Suprapubic skin (tissue), 4 donors: ENCODE measurements at regions not wholly inside any gene's neighbourhood (a gene's known extent, or its start where the extent isn't known, plus 50 kb on each side); places are given as distances from the start of the nearest gene placed in this dataset.

Experiments used
- DNase-seq, 2 donors: peaks; one replicate each; pipeline ENCODE4 v3.0.0-alpha.2; 2019; ENCODE audit warnings: low spot score in 2 of 2
- H3K27ac ChIP-seq: fragments of 200-600 bp; sonication (generic); one replicate; pipeline ENCODE4 v1.5.1; 2019
- H3K27me3 ChIP-seq: fragments of 200-600 bp; sonication (generic); one replicate; pipeline ENCODE4 v1.5.1; 2019
- H3K36me3 ChIP-seq: fragments of 200-600 bp; sonication (generic); one replicate; pipeline ENCODE4 v1.5.1; 2019
- H3K4me1 ChIP-seq: fragments of 200-600 bp; sonication (generic); one replicate; pipeline ENCODE4 v1.5.1; 2019
- H3K4me3 ChIP-seq: fragments of 200-600 bp; sonication (generic); one replicate; pipeline ENCODE4 v1.5.1; 2019; ENCODE audit warnings: mild to moderate bottlenecking
- H3K9me3 ChIP-seq: fragments of 200-600 bp; sonication (generic); one replicate; pipeline ENCODE4 v1.5.1; 2019
- CTCF ChIP-seq, 2 donors: fragments of 200-600 bp in 1 of 2; fragments of 450-650 bp in 1 of 2; sonication (generic) in 1 of 2; IDR thresholded peaks; one replicate each; pipeline ENCODE4 v1.5.1; 2016 to 2019; ENCODE audit warnings: antibody characterized with exemption in 2 of 2, mild to moderate bottlenecking in 1 of 2, moderate library complexity in 1 of 2
- EP300 ChIP-seq: sonication (generic); formaldehyde crosslinking; IDR thresholded peaks from one replicate; pipeline ENCODE4 v1.6.1; 2017; ENCODE audit warnings: antibody characterized with exemption
- POLR2A ChIP-seq, 2 donors: fragments of 450-650 bp; IDR thresholded peaks; one replicate each; pipeline ENCODE4 v1.6.1; 2017; ENCODE audit warnings: antibody characterized with exemption in 2 of 2, mild to moderate bottlenecking in 2 of 2, moderate library complexity in 2 of 2
- POLR2AphosphoS5 ChIP-seq, 3 donors: sonication (generic); formaldehyde crosslinking; IDR thresholded peaks; one replicate each; pipeline ENCODE4 v1.6.1; 2017; ENCODE audit warnings: antibody characterized with exemption in 3 of 3
- WGBS: methylation state at CpG from one replicate; pipeline ENCODE4 v1.1.5; 2018; 5-methylcytosine and 5-hydroxymethylcytosine counted together

- Histone ChIP-seq H3K27me3 (no peaks in the 10 kb centered on the region), H3K36me3 (no peaks in the 10 kb centered on the region), H3K27ac (no peak overlapping the region), H3K4me1 (peaks cover 5% of the 10 kb centered on the region), H3K4me3 (no peak overlapping the region), H3K9me3 (no peaks in the 10 kb centered on the region)
- TF ChIP-seq CTCF (IDR thresholded peaks at IDR 0.05) (no peak), EP300 (no peak), POLR2A (IDR thresholded peaks at IDR 0.05) (no peak), POLR2AphosphoS5 (IDR thresholded peaks at IDR 0.05) (no peak)
- DNase-seq = no peak
- WGBS = 89% methylated on average over 4 of the region's 4 CpGs
Measured at GRCh38 chr12:91773749-91774429, 371.8 kb downstream of the BTG1 start.

- Histone ChIP-seq H3K9me3 (no peaks in the 10 kb centered on the region), H3K27me3 (no peaks in the 10 kb centered on the region), H3K27ac (no peak overlapping the region), H3K4me3 (no peak overlapping the region), H3K36me3 (no peaks in the 10 kb centered on the region), H3K4me1 (no peaks in the 10 kb centered on the region)
- no peak for DNase-seq
- 92% methylated on average over 2 of the region's 2 CpGs for WGBS
- no peak for TF ChIP-seq POLR2AphosphoS5 (IDR thresholded peaks at IDR 0.05)
- no peak for TF ChIP-seq EP300
- no peak for TF ChIP-seq POLR2A (IDR thresholded peaks at IDR 0.05)
- no peak for TF ChIP-seq CTCF (IDR thresholded peaks at IDR 0.05)
Measured at GRCh38 chr12:91772411-91772810, 373.2 kb downstream of the BTG1 start.

- H3K4me3 ChIP-seq = no peak overlapping the region
- no peaks in the 10 kb centered on the region for H3K9me3 ChIP-seq
- WGBS = 87% methylated on average over 2 of the region's 2 CpGs
- no peaks in the 10 kb centered on the region for H3K36me3 ChIP-seq
- H3K4me1 ChIP-seq = no peaks in the 10 kb centered on the region
- H3K27ac ChIP-seq = no peak overlapping the region
- no peaks in the 10 kb centered on the region for H3K27me3 ChIP-seq
- no peak for DNase-seq
- TF ChIP-seq CTCF (IDR thresholded peaks at IDR 0.05) = no peak
- TF ChIP-seq EP300 = no peak
- no peak for TF ChIP-seq POLR2AphosphoS5 (IDR thresholded peaks at IDR 0.05)
- TF ChIP-seq POLR2A (IDR thresholded peaks at IDR 0.05) = no peak
Measured at GRCh38 chr12:91769736-91770135, 375.9 kb downstream of the BTG1 start.

- Histone ChIP-seq H3K36me3 (no peaks in the 10 kb centered on the region), H3K4me3 (no peak overlapping the region), H3K27ac (no peak overlapping the region), H3K9me3 (no peaks in the 10 kb centered on the region), H3K4me1 (no peaks in the 10 kb centered on the region), H3K27me3 (no peaks in the 10 kb centered on the region)
- DNase-seq = no peak
- WGBS = 100% methylated on average over 1 of the region's 1 CpG
- TF ChIP-seq EP300 = no peak
- TF ChIP-seq POLR2A (IDR thresholded peaks at IDR 0.05) = no peak
- no peak for TF ChIP-seq CTCF (IDR thresholded peaks at IDR 0.05)
- TF ChIP-seq POLR2AphosphoS5 (IDR thresholded peaks at IDR 0.05) = no peak
Measured at GRCh38 chr12:91767237-91767636, 378.4 kb downstream of the BTG1 start.

- H3K27me3 ChIP-seq = no peaks in the 10 kb centered on the region
- H3K27ac ChIP-seq = no peak overlapping the region
- H3K36me3 ChIP-seq = no peaks in the 10 kb centered on the region
- no peak for DNase-seq
- no peaks in the 10 kb centered on the region for H3K9me3 ChIP-seq
- WGBS = 60% methylated on average over 1 of the region's 1 CpG
- H3K4me1 ChIP-seq = no peaks in the 10 kb centered on the region
- TF ChIP-seq CTCF (IDR thresholded peaks at IDR 0.05) (no peak), POLR2AphosphoS5 (IDR thresholded peaks at IDR 0.05) (no peak), POLR2A (IDR thresholded peaks at IDR 0.05) (no peak), EP300 (no peak)
- no peak overlapping the region for H3K4me3 ChIP-seq
Measured at GRCh38 chr12:91766454-91766853, 379.2 kb downstream of the BTG1 start.
